ENCODE measurements at regions not wholly inside any gene's neighbourhood (a gene's known extent, or its start where the extent isn't known, plus 50 kb on each side); places are given as distances from the start of the nearest gene placed in this dataset.

DNA sequence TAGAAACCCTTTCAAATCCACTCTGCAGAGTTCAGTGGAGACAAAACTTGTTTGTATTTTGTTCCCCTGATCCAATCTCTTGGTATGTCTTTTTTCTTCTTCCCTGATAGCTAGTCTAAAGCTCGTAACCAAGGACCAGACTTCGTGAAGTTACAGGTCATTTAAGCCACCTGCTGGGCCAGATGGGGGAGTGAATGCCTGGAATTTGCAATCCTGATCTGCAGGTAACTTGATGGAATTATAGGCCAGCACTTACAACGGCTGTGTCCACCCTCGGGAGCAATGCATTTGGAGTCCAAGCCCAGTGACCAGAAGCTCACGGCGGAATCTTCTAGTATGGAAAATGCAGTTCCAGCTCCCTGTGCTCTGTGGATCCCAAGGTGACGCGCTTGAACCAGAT lies 566.9 kb downstream of the TCERG1L start:
- H3K27ac ChIP-seq, result no peak overlapping the region
- H3K9me3 ChIP-seq, result no peaks in the 10 kb centered on the region
- no peaks in the 10 kb centered on the region for H3K27me3 ChIP-seq (replicated peaks; ENCODE audit: insufficient read depth)
- DNase-seq (ENCODE audit: low spot score), result no peak
- intact Hi-C loops (cut with DNase I), result no loop called here
- H3K36me3 ChIP-seq, result no peaks in the 10 kb centered on the region
- no peak overlapping the region for H3K4me3 ChIP-seq
- WGBS, result 61% methylated on average over 8 of the region's 8 CpGs
- TF ChIP-seq POLR2A (IDR thresholded peaks at IDR 0.05), result no peak
- TF ChIP-seq, protein P1, sequence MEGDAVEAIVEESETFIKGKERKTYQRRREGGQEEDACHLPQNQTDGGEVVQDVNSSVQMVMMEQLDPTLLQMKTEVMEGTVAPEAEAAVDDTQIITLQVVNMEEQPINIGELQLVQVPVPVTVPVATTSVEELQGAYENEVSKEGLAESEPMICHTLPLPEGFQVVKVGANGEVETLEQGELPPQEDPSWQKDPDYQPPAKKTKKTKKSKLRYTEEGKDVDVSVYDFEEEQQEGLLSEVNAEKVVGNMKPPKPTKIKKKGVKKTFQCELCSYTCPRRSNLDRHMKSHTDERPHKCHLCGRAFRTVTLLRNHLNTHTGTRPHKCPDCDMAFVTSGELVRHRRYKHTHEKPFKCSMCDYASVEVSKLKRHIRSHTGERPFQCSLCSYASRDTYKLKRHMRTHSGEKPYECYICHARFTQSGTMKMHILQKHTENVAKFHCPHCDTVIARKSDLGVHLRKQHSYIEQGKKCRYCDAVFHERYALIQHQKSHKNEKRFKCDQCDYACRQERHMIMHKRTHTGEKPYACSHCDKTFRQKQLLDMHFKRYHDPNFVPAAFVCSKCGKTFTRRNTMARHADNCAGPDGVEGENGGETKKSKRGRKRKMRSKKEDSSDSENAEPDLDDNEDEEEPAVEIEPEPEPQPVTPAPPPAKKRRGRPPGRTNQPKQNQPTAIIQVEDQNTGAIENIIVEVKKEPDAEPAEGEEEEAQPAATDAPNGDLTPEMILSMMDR (IDR thresholded peaks at IDR 0.05), result no peak
- H3K4me1 ChIP-seq (replicated peaks), result no peaks in the 10 kb centered on the region

DNA sequence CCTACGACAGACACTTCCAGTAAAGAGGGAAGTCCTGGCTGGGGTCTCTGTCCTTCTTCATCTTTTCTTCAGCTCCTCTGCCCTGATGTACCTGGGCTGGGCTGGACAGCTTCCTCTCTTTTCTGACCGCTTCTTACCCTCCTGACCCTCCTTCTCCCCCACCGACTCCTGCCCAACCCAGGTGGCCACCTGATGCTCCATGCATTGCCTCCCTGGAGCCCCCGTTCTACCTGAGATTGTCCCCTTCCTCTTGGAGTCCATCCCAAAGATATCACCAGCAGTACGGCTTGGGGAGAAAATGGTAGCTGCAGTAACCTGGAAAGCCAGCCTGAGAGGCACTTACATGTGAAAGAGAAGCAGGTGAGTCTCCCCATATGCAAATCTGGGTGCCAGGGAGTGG lies 566.3 kb downstream of the TCERG1L start:
- Histone ChIP-seq H3K4me3 (no peak overlapping the region), H3K9me3 (no peaks in the 10 kb centered on the region), H3K27ac (no peak overlapping the region), H3K36me3 (no peaks in the 10 kb centered on the region), H3K4me1 (replicated peaks) (no peaks in the 10 kb centered on the region), H3K27me3 (replicated peaks; ENCODE audit: insufficient read depth) (no peaks in the 10 kb centered on the region)
- intact Hi-C loops (cut with DNase I), result no loop called here
- no peak for DNase-seq (ENCODE audit: low spot score)
- TF ChIP-seq, protein P1 (IDR thresholded peaks at IDR 0.05), result no peak
- WGBS, result 59% methylated on average over 5 of the region's 5 CpGs

DNA sequence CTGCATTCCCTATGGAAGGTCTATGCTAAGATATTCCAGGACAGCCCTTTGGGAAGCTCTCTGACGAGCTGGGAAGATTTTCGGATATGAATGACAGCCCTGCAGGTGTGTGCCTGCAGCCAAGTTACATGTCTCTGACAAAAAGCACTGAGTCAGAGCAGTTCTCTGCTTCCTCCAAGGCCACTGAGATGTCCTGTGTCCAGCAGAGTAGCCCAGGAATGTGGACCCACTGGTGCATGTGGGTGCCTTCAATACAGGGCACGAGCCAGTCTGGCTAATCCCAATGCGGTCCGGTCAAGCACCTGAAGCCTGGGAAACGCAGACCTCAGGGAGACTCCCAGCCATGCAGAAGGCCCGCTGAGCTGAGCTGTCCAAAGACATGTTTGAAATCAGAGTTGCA lies 565.7 kb downstream of the TCERG1L start:
- no peak overlapping the region for H3K4me3 ChIP-seq

DNA sequence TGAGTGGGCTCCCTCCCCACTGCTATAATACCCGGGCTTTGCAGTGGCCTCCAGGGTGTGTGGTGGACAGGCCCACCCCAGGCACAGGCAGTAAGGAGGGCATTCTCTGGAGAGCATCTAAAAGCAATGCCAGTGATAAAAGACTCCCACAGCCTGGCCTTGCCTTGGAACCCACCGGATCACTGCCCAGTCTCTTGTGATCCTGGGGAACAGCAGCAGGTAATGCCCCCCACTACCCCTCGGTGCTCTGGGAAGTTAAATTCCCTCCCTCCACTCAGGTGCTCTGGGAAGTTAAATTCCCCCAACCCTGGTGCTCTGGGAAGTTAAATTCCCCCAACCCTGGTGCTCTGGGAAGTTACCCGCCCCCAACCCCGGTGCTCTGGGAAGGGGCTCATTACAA lies 565.2 kb downstream of the TCERG1L start:
- 77% methylated on average over 5 of the region's 5 CpGs for WGBS
- H3K27me3 ChIP-seq (replicated peaks; ENCODE audit: insufficient read depth), result no peaks in the 10 kb centered on the region

More for the DNA sequence above, 565.7 kb downstream of the TCERG1L start:
- TF ChIP-seq POLR2AphosphoS5 (IDR thresholded peaks at IDR 0.05) (no peak), POLR2A (IDR thresholded peaks at IDR 0.05) (no peak)
- TF ChIP-seq, protein P1 (IDR thresholded peaks at IDR 0.05), result no peak
- WGBS, result 72% methylated on average over 7 of the region's 7 CpGs
- Histone ChIP-seq H3K27ac (no peak overlapping the region), H3K27me3 (replicated peaks; ENCODE audit: insufficient read depth) (no peaks in the 10 kb centered on the region), H3K4me1 (replicated peaks) (no peaks in the 10 kb centered on the region), H3K9me3 (no peaks in the 10 kb centered on the region), H3K36me3 (no peaks in the 10 kb centered on the region)
- intact Hi-C loops (cut with DNase I), result no loop called here
- no peak for DNase-seq (ENCODE audit: low spot score)

DNA sequence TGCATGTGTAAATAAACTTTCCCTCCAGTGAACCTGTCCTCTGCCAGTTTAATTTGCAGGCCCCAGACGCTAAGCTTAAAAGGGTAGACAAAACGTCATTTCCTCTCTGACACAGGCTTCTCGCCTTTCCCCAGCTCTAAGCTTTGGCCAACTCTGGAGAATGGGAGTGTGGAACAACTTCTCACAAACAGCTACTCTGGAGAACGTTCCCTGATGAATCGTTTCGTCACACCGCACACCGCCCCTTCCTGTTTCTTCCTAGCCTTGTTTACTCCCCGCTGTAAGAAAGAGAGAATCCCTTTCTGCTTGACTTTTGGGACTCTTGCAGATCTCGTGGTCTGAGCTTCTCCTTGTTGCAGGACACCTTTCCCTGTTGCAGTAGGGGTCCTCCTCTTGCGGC lies 564.2 kb downstream of the TCERG1L start:
- 56% methylated on average over 11 of the region's 11 CpGs for WGBS
- no peaks in the 10 kb centered on the region for H3K27me3 ChIP-seq (replicated peaks; ENCODE audit: insufficient read depth)
- no peak overlapping the region for H3K27ac ChIP-seq
- no peak for DNase-seq (ENCODE audit: low spot score)
- H3K36me3 ChIP-seq, result no peaks in the 10 kb centered on the region
- H3K4me1 ChIP-seq (replicated peaks), result no peaks in the 10 kb centered on the region
- no peaks in the 10 kb centered on the region for H3K9me3 ChIP-seq
- intact Hi-C loops (cut with DNase I), result no loop called here
- H3K4me3 ChIP-seq, result no peak overlapping the region
- TF ChIP-seq, protein P1 (IDR thresholded peaks at IDR 0.05), result no peak
- no peak for TF ChIP-seq POLR2A (IDR thresholded peaks at IDR 0.05)
- no peak for TF ChIP-seq POLR2AphosphoS5 (IDR thresholded peaks at IDR 0.05)

More for the DNA sequence above, 565.2 kb downstream of the TCERG1L start:
- intact Hi-C loops (cut with DNase I), result no loop called here
- no peak for DNase-seq (ENCODE audit: low spot score)
- Histone ChIP-seq H3K36me3 (no peaks in the 10 kb centered on the region), H3K9me3 (no peaks in the 10 kb centered on the region), H3K4me1 (replicated peaks) (no peaks in the 10 kb centered on the region), H3K27ac (no peak overlapping the region), H3K4me3 (no peak overlapping the region)
- TF ChIP-seq POLR2A (IDR thresholded peaks at IDR 0.05) (no peak), POLR2AphosphoS5 (IDR thresholded peaks at IDR 0.05) (no peak)
- TF ChIP-seq, protein P1 (IDR thresholded peaks at IDR 0.05), result no peak
